Progenitor cell of endocrine pancreas (in vitro differentiated cells): ENCODE measurements at regions not wholly inside any gene's neighbourhood (a gene's known extent, or its start where the extent isn't known, plus 50 kb on each side); places are given as distances from the start of the nearest gene placed in this dataset.

Source experiments
- DNase-seq: peaks from one replicate; pipeline ENCODE4 v3.0.0; 2021; ENCODE audit warnings: low spot score; ENCODE audit not compliant: unreplicated experiment
- H3K27ac Mint-ChIP-seq: 2 replicates; pipeline ENCODE4 v1.8.0; 2021; ENCODE audit warnings: mild to moderate bottlenecking, moderate library complexity, mixed read lengths
- H3K27me3 Mint-ChIP-seq: 2 replicates; pipeline ENCODE4 v1.8.0; 2021; ENCODE audit warnings: mixed read lengths
- H3K36me3 Mint-ChIP-seq: 2 replicates; pipeline ENCODE4 v1.8.0; 2022; ENCODE audit warnings: mixed read lengths; ENCODE audit not compliant: insufficient read depth
- H3K4me1 Mint-ChIP-seq: 2 replicates; pipeline ENCODE4 v1.8.0; 2021; ENCODE audit warnings: low read depth, mixed read lengths
- H3K4me3 Mint-ChIP-seq: 2 replicates; pipeline ENCODE4 v1.8.0; 2021; ENCODE audit warnings: low read depth, mild to moderate bottlenecking, moderate library complexity, mixed read lengths
- H3K9me3 Mint-ChIP-seq: 2 replicates; pipeline ENCODE4 v1.8.0; 2021; ENCODE audit warnings: low read depth, mixed read lengths
- CTCF ChIP-seq: fragments of 200-600 bp; sonication (generic); IDR thresholded peaks from one replicate; pipeline ENCODE4 v1.5.0; 2021; ENCODE audit warnings: antibody characterized with exemption, mild to moderate bottlenecking; ENCODE audit not compliant: unreplicated experiment

DNA sequence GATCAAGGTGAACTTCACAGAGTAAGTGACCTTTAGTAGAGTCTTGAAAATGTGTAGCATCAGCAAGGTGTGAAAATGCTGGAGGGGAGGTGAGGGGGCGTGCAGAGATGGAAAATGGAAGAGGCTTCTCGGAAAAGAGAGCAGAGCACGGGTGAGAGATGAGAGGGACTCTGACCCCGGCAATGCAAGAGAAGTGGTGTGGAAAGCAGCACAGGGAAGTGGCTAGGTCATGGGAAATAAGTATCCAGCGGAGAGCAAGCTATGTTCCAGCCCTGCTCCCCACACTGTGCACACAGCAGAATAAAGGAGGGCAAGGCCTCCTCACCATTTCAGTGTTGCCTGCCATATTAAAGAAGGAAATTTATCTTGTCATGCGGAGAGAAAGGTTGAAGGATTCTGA lies 241.7 kb upstream of the DOK6 start:
- DNase-seq, result no peak
- no peak overlapping the region for H3K4me3 Mint-ChIP-seq
- H3K4me1 Mint-ChIP-seq, result no peaks in the 10 kb centered on the region
- peaks cover 2% of the 10 kb centered on the region for H3K9me3 Mint-ChIP-seq
- TF ChIP-seq CTCF, result no peak
- no peaks in the 10 kb centered on the region for H3K36me3 Mint-ChIP-seq
- no peak overlapping the region for H3K27ac Mint-ChIP-seq
- H3K27me3 Mint-ChIP-seq, result no peaks in the 10 kb centered on the region

- TF ChIP-seq CTCF, result no peak
- Mint-ChIP-seq H3K9me3 (peaks cover 2% of the 10 kb centered on the region), H3K36me3 (no peaks in the 10 kb centered on the region), H3K27ac (no peak overlapping the region), H3K4me1 (no peaks in the 10 kb centered on the region), H3K4me3 (no peak overlapping the region), H3K27me3 (no peaks in the 10 kb centered on the region)
- DNase-seq, result no peak
Measured at GRCh38 chr18:69161383-69162028, 239.2 kb upstream of the DOK6 start.

- no peak for TF ChIP-seq CTCF
- Mint-ChIP-seq H3K36me3 (no peaks in the 10 kb centered on the region), H3K9me3 (peaks cover 2% of the 10 kb centered on the region), H3K4me3 (no peak overlapping the region), H3K27me3 (no peaks in the 10 kb centered on the region), H3K27ac (no peak overlapping the region), H3K4me1 (no peaks in the 10 kb centered on the region)
- DNase-seq, result no peak
Measured at GRCh38 chr18:69162649-69163048, 238.0 kb upstream of the DOK6 start.

GRCh38 chr18:69172046-69172445 lies 228.6 kb upstream of the DOK6 start:
- Mint-ChIP-seq H3K36me3 (no peaks in the 10 kb centered on the region), H3K9me3 (peaks cover 7% of the 10 kb centered on the region), H3K27me3 (no peaks in the 10 kb centered on the region), H3K27ac (no peak overlapping the region), H3K4me1 (no peaks in the 10 kb centered on the region), H3K4me3 (no peak overlapping the region)
- no peak for DNase-seq
- no peak for TF ChIP-seq CTCF

DNA sequence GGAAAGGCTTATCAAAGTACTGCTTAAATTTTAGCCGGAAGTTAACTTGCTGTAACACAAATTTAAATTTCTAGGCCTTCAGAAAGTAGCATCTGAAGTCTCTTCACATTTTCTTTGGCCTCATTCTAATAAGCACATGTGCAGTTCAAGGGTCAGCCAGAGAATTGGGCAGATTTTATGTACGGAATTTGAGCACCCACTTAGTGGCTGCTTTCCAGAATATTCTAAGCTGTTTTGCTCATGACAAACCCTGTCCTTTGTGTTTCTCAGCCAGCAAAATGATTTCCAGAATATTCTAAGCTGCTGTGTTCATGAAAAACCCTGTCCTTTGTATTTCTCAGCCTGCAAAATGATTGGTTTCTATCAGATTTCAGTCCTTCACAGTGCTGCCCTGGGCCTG lies 225.0 kb upstream of the DOK6 start:
- Mint-ChIP-seq H3K4me1 (no peaks in the 10 kb centered on the region), H3K9me3 (peaks cover 7% of the 10 kb centered on the region), H3K36me3 (no peaks in the 10 kb centered on the region), H3K27ac (no peak overlapping the region), H3K27me3 (no peaks in the 10 kb centered on the region), H3K4me3 (no peak overlapping the region)
- no peak for DNase-seq
- no peak for TF ChIP-seq CTCF
